Suprapubic skin (tissue), 4 donors: ENCODE measurements at regions not wholly inside any gene's neighbourhood (a gene's known extent, or its start where the extent isn't known, plus 50 kb on each side); places are given as distances from the start of the nearest gene placed in this dataset.

ENCODE experiments used
- EP300 ChIP-seq: sonication (generic); formaldehyde crosslinking; IDR thresholded peaks from one replicate; pipeline ENCODE4 v1.6.1; 2017; ENCODE audit warnings: antibody characterized with exemption
- POLR2A ChIP-seq, 2 donors: fragments of 450-650 bp; IDR thresholded peaks; one replicate each; pipeline ENCODE4 v1.6.1; 2017; ENCODE audit warnings: antibody characterized with exemption in 2 of 2, mild to moderate bottlenecking in 2 of 2, moderate library complexity in 2 of 2
- POLR2AphosphoS5 ChIP-seq, 3 donors: sonication (generic); formaldehyde crosslinking; IDR thresholded peaks; one replicate each; pipeline ENCODE4 v1.6.1; 2017; ENCODE audit warnings: antibody characterized with exemption in 3 of 3
- TF ChIP-seq, protein P1 (sequence below), 2 donors: fragments of 200-600 bp in 1 of 2; fragments of 450-650 bp in 1 of 2; sonication (generic) in 1 of 2; IDR thresholded peaks; one replicate each; pipeline ENCODE4 v1.5.1; 2016 to 2019; ENCODE audit warnings: antibody characterized with exemption in 2 of 2, mild to moderate bottlenecking in 1 of 2, moderate library complexity in 1 of 2

DNA sequence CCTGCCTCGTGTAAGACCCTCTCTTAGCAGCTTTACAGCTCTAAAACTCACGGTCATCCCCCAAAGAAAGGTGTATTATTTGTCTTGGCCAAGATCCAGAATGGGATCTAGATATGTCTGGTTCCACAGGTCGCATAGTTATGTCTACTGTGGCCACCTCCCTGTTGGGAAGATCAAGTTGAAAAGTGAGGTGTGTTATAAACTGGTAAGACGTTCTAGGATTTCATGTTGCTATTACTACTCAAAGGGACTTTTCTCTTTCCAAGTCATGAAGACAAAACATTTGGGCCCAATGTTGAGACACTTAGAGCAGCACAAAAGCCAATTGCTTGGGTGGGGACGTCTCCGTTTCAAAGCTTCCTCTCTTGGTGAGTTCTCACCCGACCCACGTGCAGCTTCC, 766.0 kb downstream of the RNF144A start:
- TF ChIP-seq POLR2A (IDR thresholded peaks at IDR 0.05) (no peak), POLR2AphosphoS5 (IDR thresholded peaks at IDR 0.05) (no peak), EP300 (no peak)
- TF ChIP-seq, protein P1, sequence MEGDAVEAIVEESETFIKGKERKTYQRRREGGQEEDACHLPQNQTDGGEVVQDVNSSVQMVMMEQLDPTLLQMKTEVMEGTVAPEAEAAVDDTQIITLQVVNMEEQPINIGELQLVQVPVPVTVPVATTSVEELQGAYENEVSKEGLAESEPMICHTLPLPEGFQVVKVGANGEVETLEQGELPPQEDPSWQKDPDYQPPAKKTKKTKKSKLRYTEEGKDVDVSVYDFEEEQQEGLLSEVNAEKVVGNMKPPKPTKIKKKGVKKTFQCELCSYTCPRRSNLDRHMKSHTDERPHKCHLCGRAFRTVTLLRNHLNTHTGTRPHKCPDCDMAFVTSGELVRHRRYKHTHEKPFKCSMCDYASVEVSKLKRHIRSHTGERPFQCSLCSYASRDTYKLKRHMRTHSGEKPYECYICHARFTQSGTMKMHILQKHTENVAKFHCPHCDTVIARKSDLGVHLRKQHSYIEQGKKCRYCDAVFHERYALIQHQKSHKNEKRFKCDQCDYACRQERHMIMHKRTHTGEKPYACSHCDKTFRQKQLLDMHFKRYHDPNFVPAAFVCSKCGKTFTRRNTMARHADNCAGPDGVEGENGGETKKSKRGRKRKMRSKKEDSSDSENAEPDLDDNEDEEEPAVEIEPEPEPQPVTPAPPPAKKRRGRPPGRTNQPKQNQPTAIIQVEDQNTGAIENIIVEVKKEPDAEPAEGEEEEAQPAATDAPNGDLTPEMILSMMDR (IDR thresholded peaks at IDR 0.05): no peak
